VCaP (cell line): ENCODE measurements at regions not wholly inside any gene's neighbourhood (a gene's known extent, or its start where the extent isn't known, plus 50 kb on each side); places are given as distances from the start of the nearest gene placed in this dataset.
A peak's percentile ranks its signal among the peaks of the same experiment; 100 is the strongest.

ENCODE experiments used
- H3K27ac ChIP-seq: fragments of 450-650 bp; 2 replicates; pipeline ENCODE4 v1.5.1; 2017
- CTCF ChIP-seq: fragments of 450-650 bp; conservative IDR thresholded peaks from 2 replicates; pipeline ENCODE4 v1.5.1; 2017; ENCODE audit warnings: mild to moderate bottlenecking, moderate library complexity

DNA sequence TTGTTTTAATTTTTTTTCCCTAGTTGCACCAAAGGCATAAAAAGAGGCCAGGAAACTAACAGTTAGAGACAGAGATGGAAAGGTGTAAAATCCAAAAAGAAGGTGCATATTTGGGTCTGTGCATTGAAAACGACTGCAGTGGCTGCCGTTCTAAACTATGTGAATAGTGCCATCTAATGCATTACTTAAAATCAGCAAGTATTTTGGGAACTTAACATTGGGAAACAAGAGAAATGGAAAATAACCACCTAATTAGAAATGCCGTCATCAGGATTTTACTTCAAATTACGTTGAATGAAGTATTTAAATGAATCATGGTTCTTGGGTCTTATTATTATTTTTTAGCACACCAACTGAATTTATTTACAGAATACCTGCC lies 189.5 kb upstream of the MIR17HG start:
- no peak overlapping the region for H3K27ac ChIP-seq
- peak; percentile 34 for TF ChIP-seq CTCF

DNA sequence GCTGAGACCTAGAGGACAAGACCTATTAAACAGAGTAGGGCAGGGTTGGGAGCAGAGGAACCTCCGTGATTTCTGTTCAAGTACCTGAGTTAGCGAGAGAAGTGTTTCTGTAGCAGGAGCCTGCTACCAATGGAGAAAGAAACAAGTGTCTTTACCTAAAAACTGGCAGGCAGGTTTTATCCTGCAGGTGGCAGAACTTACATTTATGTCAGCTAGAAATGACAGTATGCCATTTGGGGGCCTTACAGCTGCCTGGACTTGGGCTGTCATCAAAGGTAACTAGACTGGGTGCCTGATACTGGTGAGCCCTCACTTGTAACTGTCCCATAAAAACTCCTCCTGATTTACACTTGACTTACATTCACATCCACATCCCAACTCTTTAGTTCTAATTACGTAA lies 185.3 kb upstream of the MIR17HG start:
- TF ChIP-seq CTCF, result peak; percentile 52

GRCh38 chr13:91162589-91162988 lies 184.9 kb upstream of the MIR17HG start:
- no peak for TF ChIP-seq CTCF
- no peak overlapping the region for H3K27ac ChIP-seq

More for the DNA sequence above, 185.3 kb upstream of the MIR17HG start:
- no peak overlapping the region for H3K27ac ChIP-seq

DNA sequence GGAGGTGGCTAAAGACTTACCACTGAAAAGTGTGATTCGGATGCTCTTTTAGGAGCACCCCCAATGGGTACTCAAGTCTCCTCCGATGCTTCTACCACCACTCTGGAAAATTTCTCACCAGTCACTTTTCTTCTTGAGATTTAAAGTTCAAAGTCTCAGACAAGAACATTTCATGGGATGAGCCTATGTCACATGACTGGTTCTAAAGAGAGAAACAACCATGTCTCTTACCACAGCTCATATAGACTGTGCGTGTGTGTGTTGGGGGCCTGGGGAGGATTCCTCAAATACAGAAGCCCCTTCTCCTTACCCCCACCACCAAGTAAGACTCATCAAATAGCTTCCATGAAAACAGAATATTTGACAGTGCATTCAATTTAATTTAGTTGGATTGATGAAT lies 181.7 kb upstream of the MIR17HG start:
- TF ChIP-seq CTCF, result no peak
- no peak overlapping the region for H3K27ac ChIP-seq

DNA sequence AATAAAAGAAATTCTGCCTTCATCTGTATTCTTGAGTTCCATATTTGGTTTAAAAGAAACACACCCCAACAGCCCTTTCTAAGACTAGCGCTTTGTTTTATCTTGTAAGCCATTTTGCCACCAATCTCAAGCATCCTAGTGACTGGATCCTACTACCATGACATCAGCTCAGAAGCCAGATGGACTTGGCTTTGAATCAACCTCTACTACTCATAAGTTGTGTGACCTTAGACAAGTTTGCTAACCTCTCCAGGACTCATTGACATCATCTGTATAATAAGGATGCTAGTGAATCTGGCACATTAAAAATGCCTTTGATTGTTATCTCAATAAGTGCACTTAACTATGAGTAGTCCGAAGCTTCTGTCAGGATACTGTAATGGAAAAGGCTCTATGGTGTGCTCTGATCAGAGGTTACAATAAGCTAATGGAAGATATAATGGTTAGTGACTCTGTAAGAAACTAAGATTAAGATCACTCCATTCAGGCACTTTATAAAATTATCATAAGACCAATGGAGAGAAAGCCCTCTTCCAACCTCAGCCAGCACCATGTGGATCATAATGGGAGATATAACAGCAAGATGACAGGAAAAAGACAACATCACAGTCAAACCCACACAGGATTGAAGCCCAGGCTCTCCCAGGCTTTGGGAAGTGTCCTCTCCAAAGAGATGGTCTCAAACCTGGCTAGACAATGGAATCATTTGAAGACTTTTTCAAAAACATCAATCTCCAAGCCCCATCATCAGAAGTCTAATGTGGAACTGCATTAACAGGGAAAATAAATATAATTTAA lies 180.6 kb upstream of the MIR17HG start:
- no peak overlapping the region for H3K27ac ChIP-seq
- TF ChIP-seq CTCF, result no peak

DNA sequence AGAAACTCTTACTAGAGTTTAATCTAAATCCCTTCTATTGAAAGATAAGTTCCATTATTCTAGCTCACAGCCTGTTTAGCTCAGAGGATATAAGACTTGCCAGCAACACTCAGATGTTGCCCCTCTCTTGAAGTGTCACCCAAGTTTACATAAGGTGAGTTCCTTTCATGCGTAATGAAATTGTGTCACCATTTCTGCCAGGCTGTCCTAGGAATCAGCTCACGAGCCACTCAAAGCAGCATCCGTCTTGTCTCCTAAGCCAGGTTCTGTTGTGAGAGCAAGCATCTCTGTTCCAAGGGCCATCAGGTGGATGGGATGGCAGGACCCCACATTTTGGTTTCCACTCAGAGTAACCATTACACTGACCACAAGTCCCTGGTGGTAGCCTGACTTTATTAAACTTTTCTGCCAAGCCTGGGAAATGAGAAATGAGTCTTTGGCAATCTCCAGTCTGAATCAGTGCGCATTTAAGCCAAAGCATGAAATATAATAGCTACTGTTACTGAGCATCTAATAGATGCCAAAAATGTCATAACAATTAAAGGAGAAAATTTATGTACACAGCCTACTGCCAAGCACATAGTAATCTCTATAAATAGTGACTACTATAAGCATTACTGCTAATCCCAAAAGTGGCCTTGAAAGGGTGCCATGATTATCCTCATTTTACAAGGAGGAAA lies 179.6 kb upstream of the MIR17HG start:
- H3K27ac ChIP-seq, result no peak overlapping the region

DNA sequence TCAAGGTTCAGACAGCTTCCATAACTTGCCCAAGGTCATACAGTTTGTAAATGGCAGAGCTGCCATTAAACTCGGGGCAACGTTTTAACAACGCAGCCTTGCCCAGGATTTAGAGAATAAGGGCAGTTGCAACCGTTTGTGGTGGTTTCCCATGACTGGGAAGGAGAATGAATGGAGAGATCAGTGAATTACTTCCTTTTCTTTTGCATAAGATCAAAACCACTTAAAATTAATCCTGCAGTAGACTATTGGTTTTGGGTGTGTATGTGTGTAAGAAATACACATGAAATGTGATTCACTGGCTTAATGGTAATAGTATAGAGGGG lies 179.1 kb upstream of the MIR17HG start:
- TF ChIP-seq CTCF, result no peak

More for the DNA sequence above, 179.6 kb upstream of the MIR17HG start:
- no peak for TF ChIP-seq CTCF

More for the DNA sequence above, 179.1 kb upstream of the MIR17HG start:
- H3K27ac ChIP-seq, result no peak overlapping the region
